ENCODE measurements at regions not wholly inside any gene's neighbourhood (a gene's known extent, or its start where the extent isn't known, plus 50 kb on each side); places are given as distances from the start of the nearest gene placed in this dataset.

DNA sequence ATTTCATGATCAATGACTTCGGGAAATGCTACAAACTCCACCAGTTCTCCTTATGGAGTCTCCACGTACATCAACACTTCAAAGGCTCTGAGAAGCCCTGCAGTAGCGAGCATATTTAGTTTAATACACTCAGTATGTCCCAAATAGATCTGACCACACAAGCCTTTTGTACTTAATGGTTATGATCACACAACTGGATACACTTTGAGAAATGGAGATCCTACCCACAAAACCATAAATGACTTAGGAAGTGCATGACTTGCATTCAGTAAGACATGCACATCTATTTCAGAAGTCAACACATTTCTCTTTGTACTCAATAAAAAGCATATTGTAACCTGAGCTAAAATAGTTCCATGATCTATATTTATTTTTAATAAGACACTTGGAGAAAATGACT, 103.6 kb upstream of the SPATA12 start:
- TF ChIP-seq, protein P1, sequence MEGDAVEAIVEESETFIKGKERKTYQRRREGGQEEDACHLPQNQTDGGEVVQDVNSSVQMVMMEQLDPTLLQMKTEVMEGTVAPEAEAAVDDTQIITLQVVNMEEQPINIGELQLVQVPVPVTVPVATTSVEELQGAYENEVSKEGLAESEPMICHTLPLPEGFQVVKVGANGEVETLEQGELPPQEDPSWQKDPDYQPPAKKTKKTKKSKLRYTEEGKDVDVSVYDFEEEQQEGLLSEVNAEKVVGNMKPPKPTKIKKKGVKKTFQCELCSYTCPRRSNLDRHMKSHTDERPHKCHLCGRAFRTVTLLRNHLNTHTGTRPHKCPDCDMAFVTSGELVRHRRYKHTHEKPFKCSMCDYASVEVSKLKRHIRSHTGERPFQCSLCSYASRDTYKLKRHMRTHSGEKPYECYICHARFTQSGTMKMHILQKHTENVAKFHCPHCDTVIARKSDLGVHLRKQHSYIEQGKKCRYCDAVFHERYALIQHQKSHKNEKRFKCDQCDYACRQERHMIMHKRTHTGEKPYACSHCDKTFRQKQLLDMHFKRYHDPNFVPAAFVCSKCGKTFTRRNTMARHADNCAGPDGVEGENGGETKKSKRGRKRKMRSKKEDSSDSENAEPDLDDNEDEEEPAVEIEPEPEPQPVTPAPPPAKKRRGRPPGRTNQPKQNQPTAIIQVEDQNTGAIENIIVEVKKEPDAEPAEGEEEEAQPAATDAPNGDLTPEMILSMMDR (IDR thresholded peaks at IDR 0.05; ENCODE audit: low read depth, low read length) = no peak
- TF ChIP-seq POLR2A (IDR thresholded peaks at IDR 0.05; ENCODE audit: extremely low read depth, insufficient read length) = no peak

Measured in NB4 (cell line).